HFFc6 (cell line): ENCODE measurements at regions not wholly inside any gene's neighbourhood (a gene's known extent, or its start where the extent isn't known, plus 50 kb on each side); places are given as distances from the start of the nearest gene placed in this dataset.

Source experiments
- DNase-seq: peaks from one replicate; pipeline ENCODE4 v3.0.0-alpha.2; 2018
- H3K27ac Mint-ChIP-seq: 2 replicates; pipeline ENCODE4 v1.8.0; 2020; ENCODE audit warnings: mild to moderate bottlenecking, mixed read lengths
- H3K27me3 Mint-ChIP-seq: 2 replicates; pipeline ENCODE4 v1.8.0; 2021; ENCODE audit warnings: mild to moderate bottlenecking, moderate library complexity, mixed read lengths; ENCODE audit not compliant: insufficient read depth
- H3K36me3 Mint-ChIP-seq: 2 replicates; pipeline ENCODE4 v1.8.0; 2021; ENCODE audit warnings: low read depth, mixed read lengths
- H3K4me1 Mint-ChIP-seq: 2 replicates; pipeline ENCODE4 v1.8.0; 2020; ENCODE audit warnings: low read depth, mixed read lengths
- H3K4me3 Mint-ChIP-seq: 2 replicates; pipeline ENCODE4 v1.8.0; 2020; ENCODE audit warnings: mild to moderate bottlenecking, moderate library complexity, mixed read lengths
- H3K9me3 Mint-ChIP-seq: 2 replicates; pipeline ENCODE4 v1.8.0; 2020; ENCODE audit warnings: mild to moderate bottlenecking, mixed read lengths
- CTCF ChIP-seq: fragments of 200-600 bp; sonication (generic); IDR thresholded peaks from 2 replicates; pipeline ENCODE4 v1.5.0; 2021; ENCODE audit warnings: antibody characterized with exemption, mild to moderate bottlenecking

GRCh38 chr5:93845376-93845775, 104.0 kb upstream of the POU5F2 start:
- Mint-ChIP-seq H3K4me1 (no peaks in the 10 kb centered on the region; the same call in 1 of the 2 replicates), H3K9me3 (peaks cover 30% of the 10 kb centered on the region), H3K27me3 (peaks cover 2% of the 10 kb centered on the region; the same call in 1 of the 2 replicates), H3K36me3 (peaks cover 40% of the 10 kb centered on the region), H3K27ac (no peak overlapping the region), H3K4me3 (no peak overlapping the region)
- TF ChIP-seq CTCF: no peak
- no peak for DNase-seq

GRCh38 chr5:93831449-93831848, 90.0 kb upstream of the POU5F2 start:
- peak overlapping the region; percentile 28; the same call in 1 of the 2 replicates for H3K4me3 Mint-ChIP-seq
- peaks cover 41% of the 10 kb centered on the region for H3K4me1 Mint-ChIP-seq
- TF ChIP-seq CTCF: no peak
- peak; percentile 91 for DNase-seq
- peak overlapping the region; percentile 83 for H3K27ac Mint-ChIP-seq
- peaks cover 5% of the 10 kb centered on the region for H3K36me3 Mint-ChIP-seq
- no peaks in the 10 kb centered on the region for H3K27me3 Mint-ChIP-seq
- no peaks in the 10 kb centered on the region for H3K9me3 Mint-ChIP-seq

GRCh38 chr5:93830893-93831292, 89.5 kb upstream of the POU5F2 start:
- H3K27me3 Mint-ChIP-seq: no peaks in the 10 kb centered on the region
- peaks cover 5% of the 10 kb centered on the region for H3K36me3 Mint-ChIP-seq
- no peak for TF ChIP-seq CTCF
- peak overlapping the region; percentile 83 for H3K27ac Mint-ChIP-seq
- DNase-seq: no peak
- peak overlapping the region; percentile 28; the same call in 1 of the 2 replicates for H3K4me3 Mint-ChIP-seq
- H3K9me3 Mint-ChIP-seq: no peaks in the 10 kb centered on the region
- peaks cover 46% of the 10 kb centered on the region for H3K4me1 Mint-ChIP-seq

GRCh38 chr5:93829346-93829745, 87.9 kb upstream of the POU5F2 start:
- TF ChIP-seq CTCF: no peak
- Mint-ChIP-seq H3K27me3 (no peaks in the 10 kb centered on the region), H3K9me3 (no peaks in the 10 kb centered on the region), H3K4me3 (no peak overlapping the region), H3K36me3 (peaks cover 15% of the 10 kb centered on the region), H3K4me1 (peaks cover 46% of the 10 kb centered on the region), H3K27ac (peak overlapping the region; percentile 3; the same call in 1 of the 2 replicates)
- no peak for DNase-seq

GRCh38 chr5:93821891-93822415, 80.6 kb upstream of the POU5F2 start:
- no peak for TF ChIP-seq CTCF
- no peak overlapping the region for H3K4me3 Mint-ChIP-seq
- H3K9me3 Mint-ChIP-seq: no peaks in the 10 kb centered on the region
- 0 out of 2 replicates have a peak, but pooled peaks cover 5% of the 10 kb centered on the region for H3K4me1 Mint-ChIP-seq
- no peak overlapping the region for H3K27ac Mint-ChIP-seq
- H3K36me3 Mint-ChIP-seq: peaks cover 11% of the 10 kb centered on the region
- H3K27me3 Mint-ChIP-seq: no peaks in the 10 kb centered on the region
- DNase-seq: no peak

GRCh38 chr5:93819668-93820067, 78.3 kb upstream of the POU5F2 start:
- no peak overlapping the region for H3K4me3 Mint-ChIP-seq
- TF ChIP-seq CTCF: no peak
- no peak overlapping the region for H3K27ac Mint-ChIP-seq
- DNase-seq: no peak
- H3K27me3 Mint-ChIP-seq: no peaks in the 10 kb centered on the region; the same call in none of the 2 replicates
- H3K4me1 Mint-ChIP-seq: no peaks in the 10 kb centered on the region
- H3K9me3 Mint-ChIP-seq: no peaks in the 10 kb centered on the region
- H3K36me3 Mint-ChIP-seq: peaks cover 1% of the 10 kb centered on the region; the same call in 1 of the 2 replicates
